Activated CD8-positive, alpha-beta memory T cell treated with anti-CD3 and anti-CD28 coated beads, Interleukin-2, amount 50 U/mL, for 1 hour (primary cell): ENCODE measurements at regions not wholly inside any gene's neighbourhood (a gene's known extent, or its start where the extent isn't known, plus 50 kb on each side); places are given as distances from the start of the nearest gene placed in this dataset.

Experiments used
- DNase-seq: peaks from one replicate; pipeline ENCODE4 v3.0.0-alpha.2; 2020; ENCODE audit errors: extremely low read depth

DNA sequence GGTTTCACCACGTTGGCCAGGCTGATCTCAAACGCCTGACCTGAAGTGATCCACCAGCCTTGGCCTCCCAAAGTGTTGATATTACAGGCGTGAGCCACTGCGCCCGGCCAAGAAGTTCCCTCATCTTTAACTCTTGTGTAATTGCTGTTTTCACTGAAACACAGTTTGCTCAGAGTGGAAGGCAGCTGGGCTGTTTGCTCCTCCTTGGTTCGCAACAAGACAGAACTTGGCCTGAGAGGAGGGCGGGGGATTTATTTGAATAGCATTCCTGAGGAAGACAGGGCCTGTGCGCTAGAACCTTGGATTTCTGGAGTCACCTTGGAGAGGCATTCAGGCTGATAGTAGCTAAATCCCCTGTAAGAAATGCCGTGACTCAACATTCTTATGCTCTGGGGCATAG, 226.7 kb upstream of the MCTP2 start:
- DNase-seq = no peak

DNA sequence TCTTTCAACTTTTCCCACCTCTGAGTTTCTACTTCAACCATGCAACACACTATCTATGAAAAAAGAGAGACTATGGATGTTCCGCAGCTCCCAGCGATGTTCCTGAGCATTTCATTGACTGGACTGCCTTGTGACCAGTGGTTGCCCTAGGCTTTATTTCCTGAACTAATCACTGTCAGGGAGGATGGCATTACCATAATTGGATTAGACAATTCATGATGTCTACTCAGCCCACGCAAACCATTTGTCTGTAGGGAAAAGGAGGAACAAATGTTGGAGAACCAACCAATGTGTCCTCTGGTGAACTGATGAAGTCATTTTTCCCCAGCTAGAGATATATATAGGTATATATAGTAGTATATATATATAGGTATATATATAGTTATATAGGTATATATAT, 229.3 kb upstream of the MCTP2 start:
- no peak for DNase-seq

DNA sequence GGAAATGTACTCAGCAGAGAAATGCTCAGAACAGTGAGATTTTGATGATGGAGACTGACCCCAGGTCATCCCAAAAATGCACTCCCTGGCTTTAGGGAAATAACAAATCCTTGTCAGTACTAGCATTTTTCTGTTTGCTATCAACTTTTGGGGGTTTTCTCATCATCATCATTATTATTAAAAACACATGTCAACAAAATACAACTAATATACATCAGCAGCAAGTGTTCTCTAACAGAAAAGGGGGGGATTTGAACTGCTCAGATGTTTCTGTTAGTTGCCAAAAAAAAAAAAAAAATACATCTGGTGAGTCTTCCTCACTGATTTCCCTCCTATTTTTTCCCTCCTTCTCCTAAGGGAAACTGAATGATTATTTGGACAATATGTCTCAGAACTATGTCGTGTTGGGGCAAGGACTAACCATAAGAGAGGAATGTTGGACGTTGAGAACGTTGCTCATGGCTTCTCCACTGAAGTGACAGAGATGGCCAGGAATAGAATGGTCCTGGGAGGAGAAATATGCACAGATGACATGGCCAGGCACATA, 230.0 kb upstream of the MCTP2 start:
- no peak for DNase-seq

- no peak for DNase-seq
Observed at GRCh38 chr15:94000606-94001005, 230.8 kb upstream of the MCTP2 start.

DNA sequence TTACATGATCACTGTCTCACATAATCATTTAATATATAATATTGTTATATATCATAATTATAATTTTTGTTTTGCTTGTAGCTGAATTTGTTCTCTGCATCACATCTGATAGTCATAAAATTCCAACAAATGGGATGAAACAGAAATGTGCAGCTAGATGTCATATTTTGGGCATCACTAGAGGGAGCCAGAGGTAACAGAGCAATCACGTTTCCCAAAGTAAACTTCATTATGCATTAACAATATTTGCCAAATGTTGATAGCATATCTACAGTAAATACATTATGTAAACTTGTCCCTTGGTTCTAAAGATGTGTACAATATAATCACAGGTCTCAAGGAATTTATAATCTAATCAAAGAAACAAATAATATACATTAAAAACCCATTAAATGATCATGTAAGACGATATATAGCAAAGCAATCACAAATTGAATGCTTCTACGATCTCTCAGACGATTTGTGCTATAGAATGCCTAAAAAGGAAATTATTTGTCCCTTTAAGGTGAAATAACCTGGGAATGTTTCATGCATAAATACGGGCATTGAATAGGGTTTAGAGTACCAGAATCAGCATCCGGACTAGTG, 234.2 kb upstream of the MCTP2 start:
- no peak for DNase-seq

DNA sequence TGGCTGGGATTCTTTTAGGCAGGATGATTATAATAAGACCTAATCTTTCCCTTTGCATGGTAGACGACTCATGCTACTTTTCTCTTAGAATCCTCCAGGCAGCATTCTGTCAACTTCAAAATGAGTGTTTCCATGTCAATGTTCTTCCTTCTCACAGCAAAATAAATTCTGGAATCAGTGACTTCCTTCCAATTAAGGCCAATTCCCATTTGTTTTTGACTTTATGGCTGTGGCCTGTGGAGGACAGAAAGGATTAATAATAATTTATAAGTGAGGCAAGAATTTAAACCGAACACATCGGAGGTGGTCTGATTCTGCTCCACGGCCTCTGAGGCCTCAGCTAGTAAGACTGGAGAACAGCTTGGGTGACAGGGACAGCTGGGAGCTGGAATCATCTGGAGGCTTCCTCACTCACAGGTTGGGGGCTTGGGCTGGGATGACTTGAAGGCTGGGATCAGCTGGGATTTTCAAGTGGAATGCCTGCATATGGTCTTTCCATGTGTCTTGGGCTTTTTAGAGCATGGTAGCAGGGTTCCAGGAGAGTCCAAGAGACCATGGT, 241.8 kb upstream of the MCTP2 start:
- DNase-seq = no peak

GRCh38 chr15:93987068-93987467, 244.3 kb upstream of the MCTP2 start:
- peak; percentile 8 for DNase-seq

GRCh38 chr15:93986400-93986984, 244.9 kb upstream of the MCTP2 start:
- no peak for DNase-seq

GRCh38 chr15:93985925-93986324, 245.4 kb upstream of the MCTP2 start:
- no peak for DNase-seq

- no peak for DNase-seq
Observed at GRCh38 chr15:93985176-93985575, 246.2 kb upstream of the MCTP2 start.

GRCh38 chr15:93983526-93983925, 247.8 kb upstream of the MCTP2 start:
- no peak for DNase-seq

- no peak for DNase-seq
Observed at GRCh38 chr15:93982226-93982727, 249.1 kb upstream of the MCTP2 start.

- DNase-seq = no peak
Observed at GRCh38 chr15:93981706-93982105, 249.7 kb upstream of the MCTP2 start.

DNA sequence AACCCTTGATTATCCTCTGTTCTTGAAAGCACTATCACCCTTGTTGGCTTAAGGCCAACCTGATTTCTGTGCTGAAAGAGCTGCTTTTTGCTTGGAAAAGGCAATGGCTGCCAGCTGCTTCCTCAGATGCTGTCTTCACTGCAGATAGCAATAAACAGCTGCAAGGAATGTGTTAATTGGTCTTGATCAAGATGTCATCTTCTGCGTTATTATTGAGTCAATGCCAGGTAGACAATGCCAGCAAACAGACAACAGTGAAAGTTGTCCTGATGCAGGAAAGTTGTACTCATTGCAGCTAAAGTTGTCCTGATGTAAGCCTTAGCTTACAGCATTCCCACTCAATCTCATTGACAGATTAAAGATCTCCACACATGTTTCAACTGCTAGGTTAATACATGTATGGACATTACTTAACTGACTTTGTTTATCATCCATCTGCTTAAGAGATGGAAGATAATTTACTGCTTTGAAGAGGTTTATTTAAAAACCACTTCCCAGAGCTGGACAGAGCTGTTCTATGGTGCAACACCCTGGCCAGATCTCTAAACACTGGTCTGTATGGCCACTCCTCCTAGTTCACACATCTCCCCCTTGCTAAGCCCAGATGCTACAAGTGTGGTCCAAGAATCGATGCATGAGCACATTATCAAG, 251.0 kb upstream of the MCTP2 start:
- no peak for DNase-seq

GRCh38 chr15:93974804-93975481, 256.4 kb upstream of the MCTP2 start:
- no peak for DNase-seq

DNA sequence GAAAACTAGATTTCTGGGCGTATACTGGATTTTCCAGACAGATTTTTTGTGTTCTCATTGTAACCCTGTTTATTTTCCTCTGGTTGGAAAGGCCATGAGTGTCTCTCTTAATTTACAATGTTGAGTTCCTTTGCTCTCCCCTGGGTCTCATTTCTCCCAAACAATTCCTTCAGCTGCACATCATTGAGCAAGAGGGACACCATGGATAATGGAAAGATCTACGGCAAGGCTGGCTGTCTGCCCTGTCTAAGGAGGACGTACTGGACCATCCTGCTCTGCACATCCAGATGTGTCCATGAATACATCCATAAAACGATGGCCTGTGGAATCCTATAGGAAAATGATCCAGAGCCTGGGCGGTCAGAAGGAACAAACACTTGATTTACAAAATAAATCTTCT, 258.1 kb upstream of the MCTP2 start:
- DNase-seq = no peak

GRCh38 chr15:93968773-93969172, 262.6 kb upstream of the MCTP2 start:
- DNase-seq = no peak

DNA sequence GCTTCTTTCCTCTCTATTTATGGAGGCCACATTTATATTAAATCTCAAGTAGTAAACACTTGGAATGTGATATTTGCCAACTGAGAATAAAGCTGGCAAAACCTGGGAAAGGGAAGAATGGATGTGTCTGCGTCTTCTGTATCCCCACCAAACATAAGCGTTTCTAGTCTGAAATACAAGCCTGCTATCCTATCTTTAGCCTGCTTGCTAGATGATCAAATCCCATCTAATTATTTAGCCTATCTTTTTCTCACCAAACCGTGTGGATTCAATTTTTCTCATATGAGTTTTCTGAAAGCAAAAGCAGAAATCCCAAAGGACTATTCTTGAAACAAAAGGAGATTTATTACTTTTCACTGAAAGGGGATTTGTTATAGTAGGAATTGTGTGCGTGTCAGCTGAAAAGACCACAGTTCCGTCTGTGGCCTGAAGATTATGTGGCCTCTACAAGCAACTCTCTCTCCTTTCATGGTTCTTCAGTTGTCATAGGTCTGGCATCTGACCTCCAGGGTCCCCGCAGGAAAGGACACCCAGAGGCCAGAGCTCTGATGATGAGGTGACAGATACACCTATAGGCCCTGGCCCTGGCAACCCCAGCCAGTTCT, 266.0 kb upstream of the MCTP2 start:
- DNase-seq = no peak

GRCh38 chr15:93954985-93955571, 276.3 kb upstream of the MCTP2 start:
- no peak for DNase-seq

GRCh38 chr15:93948726-93949125, 282.6 kb upstream of the MCTP2 start:
- no peak for DNase-seq

DNA sequence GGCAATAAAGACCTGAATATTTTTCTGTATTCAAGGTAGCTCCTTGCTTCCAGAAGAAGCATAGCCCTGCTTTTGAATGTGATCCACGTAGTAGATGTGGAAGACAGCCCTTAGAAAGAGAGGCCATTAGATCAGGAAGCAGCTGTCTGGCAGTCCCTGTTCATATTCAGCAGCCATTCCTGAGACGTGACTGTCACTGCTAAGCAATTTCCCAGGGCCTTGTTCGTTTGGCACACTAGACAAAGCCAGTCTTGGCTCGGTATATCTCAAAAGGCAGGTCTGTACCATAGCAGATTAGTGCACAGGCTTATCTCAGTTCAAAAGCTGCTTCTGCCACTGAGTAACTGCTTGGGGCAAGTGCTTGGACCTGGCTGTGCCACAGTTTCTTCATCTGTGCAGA, 287.8 kb upstream of the MCTP2 start:
- no peak for DNase-seq
